Liver (tissue), 3 donors: ENCODE measurements at regions not wholly inside any gene's neighbourhood (a gene's known extent, or its start where the extent isn't known, plus 50 kb on each side); places are given as distances from the start of the nearest gene placed in this dataset.

Experiments
- EGR1 ChIP-seq, 2 donors: IDR thresholded peaks; 2 replicates each; pipeline ENCODE4 v1.6.1; 2016 to 2018; ENCODE audit warnings: antibody characterized with exemption in 2 of 2, low read depth in 2 of 2
- GABPA ChIP-seq, 2 donors: IDR thresholded peaks in 1 of 2; conservative IDR thresholded peaks in 1 of 2; 2 replicates each; pipeline ENCODE4 v1.6.1; 2016; ENCODE audit warnings: antibody characterized with exemption in 2 of 2, mild to moderate bottlenecking in 1 of 2, moderate library complexity in 1 of 2
- HNF4A ChIP-seq, 2 donors: conservative IDR thresholded peaks; 2 replicates each; pipeline ENCODE4 v1.6.1; 2016; ENCODE audit warnings: antibody characterized with exemption in 2 of 2, mild to moderate bottlenecking in 2 of 2
- JUND ChIP-seq, 2 donors: IDR thresholded peaks; 2 replicates each; pipeline ENCODE4 v1.6.1; 2016; ENCODE audit warnings: antibody characterized with exemption in 2 of 2
- RAD21 ChIP-seq, 2 donors: IDR thresholded peaks; 2 replicates each; pipeline ENCODE4 v1.6.1; 2016; ENCODE audit warnings: antibody characterized with exemption in 2 of 2, mild to moderate bottlenecking in 2 of 2
- SP1 ChIP-seq: IDR thresholded peaks from 2 replicates; pipeline ENCODE4 v1.6.1; 2018; ENCODE audit warnings: antibody characterized with exemption, mild to moderate bottlenecking
- TAF1 ChIP-seq: conservative IDR thresholded peaks from 2 replicates; pipeline ENCODE4 v1.6.1; 2016; ENCODE audit warnings: antibody characterized with exemption, mild to moderate bottlenecking
- YY1 ChIP-seq: IDR thresholded peaks from 2 replicates; pipeline ENCODE4 v1.6.1; 2016; ENCODE audit warnings: antibody characterized with exemption, mild to moderate bottlenecking
- TF ChIP-seq, protein P1 (sequence below): IDR thresholded peaks from 2 replicates; pipeline ENCODE4 v1.6.1; 2016; ENCODE audit warnings: antibody characterized with exemption
- TF ChIP-seq, protein P2 (sequence below): fragments of 150-350 bp; IDR thresholded peaks from 2 replicates; pipeline ENCODE4 v1.5.1; 2017; ENCODE audit warnings: improper control_type of control experiment, low read depth, low read length; ENCODE audit not compliant: missing input control
- TF ChIP-seq, protein P3 (sequence below): IDR thresholded peaks from 2 replicates; pipeline ENCODE4 v1.6.1; 2016; ENCODE audit warnings: antibody characterized with exemption, mild to moderate bottlenecking
- TF ChIP-seq, protein P4 (sequence below): IDR thresholded peaks from 2 replicates; pipeline ENCODE4 v1.6.1; 2016; ENCODE audit warnings: antibody characterized with exemption
- TF ChIP-seq, protein P5 (sequence below): IDR thresholded peaks from 2 replicates; pipeline ENCODE4 v1.6.1; 2016; ENCODE audit warnings: antibody characterized with exemption
- donor health status: healthy.
- donor health status: healthy.

DNA sequence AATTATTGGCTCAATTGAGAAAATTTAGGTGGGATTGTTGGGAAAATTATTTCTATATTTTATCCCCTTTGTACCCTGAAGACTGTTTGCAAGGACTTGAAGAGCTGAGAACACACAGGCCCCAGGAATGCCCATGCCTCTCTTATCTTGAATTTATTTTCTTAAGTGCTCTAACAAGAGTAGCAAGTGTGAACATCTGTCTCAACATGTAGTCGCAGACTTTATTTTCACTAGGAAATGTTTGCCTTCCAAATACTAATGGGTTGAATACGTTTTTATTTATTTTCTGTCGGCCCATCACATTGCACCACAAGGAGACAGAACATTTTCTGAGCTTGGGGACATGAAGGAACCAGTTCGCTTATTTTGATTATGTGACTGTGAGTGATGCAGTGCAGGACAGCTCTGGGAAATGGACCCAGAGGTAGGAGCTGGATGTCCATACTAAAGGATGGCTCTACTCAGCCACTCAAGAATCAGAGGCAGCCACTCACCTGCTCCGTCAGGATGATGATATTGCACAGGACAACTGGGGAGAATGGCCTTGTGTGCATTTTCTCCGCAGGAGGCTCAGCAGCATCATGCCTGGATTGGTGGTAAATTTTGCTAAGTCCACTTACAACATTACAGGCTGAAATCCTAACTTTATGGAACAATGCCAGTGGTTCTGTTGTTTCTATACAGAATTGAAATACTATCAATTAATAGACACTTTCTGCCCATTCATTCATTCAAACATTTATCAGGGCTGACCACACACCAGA, 332.7 kb downstream of the FGFR2 start:
- TF ChIP-seq TAF1 = no peak
- no peak for TF ChIP-seq SP1
- TF ChIP-seq, protein P1, sequence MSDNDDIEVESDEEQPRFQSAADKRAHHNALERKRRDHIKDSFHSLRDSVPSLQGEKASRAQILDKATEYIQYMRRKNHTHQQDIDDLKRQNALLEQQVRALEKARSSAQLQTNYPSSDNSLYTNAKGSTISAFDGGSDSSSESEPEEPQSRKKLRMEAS = no peak
- TF ChIP-seq, protein P2, sequence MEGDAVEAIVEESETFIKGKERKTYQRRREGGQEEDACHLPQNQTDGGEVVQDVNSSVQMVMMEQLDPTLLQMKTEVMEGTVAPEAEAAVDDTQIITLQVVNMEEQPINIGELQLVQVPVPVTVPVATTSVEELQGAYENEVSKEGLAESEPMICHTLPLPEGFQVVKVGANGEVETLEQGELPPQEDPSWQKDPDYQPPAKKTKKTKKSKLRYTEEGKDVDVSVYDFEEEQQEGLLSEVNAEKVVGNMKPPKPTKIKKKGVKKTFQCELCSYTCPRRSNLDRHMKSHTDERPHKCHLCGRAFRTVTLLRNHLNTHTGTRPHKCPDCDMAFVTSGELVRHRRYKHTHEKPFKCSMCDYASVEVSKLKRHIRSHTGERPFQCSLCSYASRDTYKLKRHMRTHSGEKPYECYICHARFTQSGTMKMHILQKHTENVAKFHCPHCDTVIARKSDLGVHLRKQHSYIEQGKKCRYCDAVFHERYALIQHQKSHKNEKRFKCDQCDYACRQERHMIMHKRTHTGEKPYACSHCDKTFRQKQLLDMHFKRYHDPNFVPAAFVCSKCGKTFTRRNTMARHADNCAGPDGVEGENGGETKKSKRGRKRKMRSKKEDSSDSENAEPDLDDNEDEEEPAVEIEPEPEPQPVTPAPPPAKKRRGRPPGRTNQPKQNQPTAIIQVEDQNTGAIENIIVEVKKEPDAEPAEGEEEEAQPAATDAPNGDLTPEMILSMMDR = no peak
- no peak for TF ChIP-seq RAD21 (IDR thresholded peaks at IDR 0.05)
- TF ChIP-seq YY1 = no peak
- TF ChIP-seq GABPA (IDR thresholded peaks at IDR 0.05 in 1 of 2, conservative IDR thresholded peaks at IDR 0.05 in 1 of 2) = no peak
- no peak for TF ChIP-seq EGR1 (IDR thresholded peaks at IDR 0.05; ENCODE audit: low read depth in 2 of 2)
- TF ChIP-seq, protein P3, sequence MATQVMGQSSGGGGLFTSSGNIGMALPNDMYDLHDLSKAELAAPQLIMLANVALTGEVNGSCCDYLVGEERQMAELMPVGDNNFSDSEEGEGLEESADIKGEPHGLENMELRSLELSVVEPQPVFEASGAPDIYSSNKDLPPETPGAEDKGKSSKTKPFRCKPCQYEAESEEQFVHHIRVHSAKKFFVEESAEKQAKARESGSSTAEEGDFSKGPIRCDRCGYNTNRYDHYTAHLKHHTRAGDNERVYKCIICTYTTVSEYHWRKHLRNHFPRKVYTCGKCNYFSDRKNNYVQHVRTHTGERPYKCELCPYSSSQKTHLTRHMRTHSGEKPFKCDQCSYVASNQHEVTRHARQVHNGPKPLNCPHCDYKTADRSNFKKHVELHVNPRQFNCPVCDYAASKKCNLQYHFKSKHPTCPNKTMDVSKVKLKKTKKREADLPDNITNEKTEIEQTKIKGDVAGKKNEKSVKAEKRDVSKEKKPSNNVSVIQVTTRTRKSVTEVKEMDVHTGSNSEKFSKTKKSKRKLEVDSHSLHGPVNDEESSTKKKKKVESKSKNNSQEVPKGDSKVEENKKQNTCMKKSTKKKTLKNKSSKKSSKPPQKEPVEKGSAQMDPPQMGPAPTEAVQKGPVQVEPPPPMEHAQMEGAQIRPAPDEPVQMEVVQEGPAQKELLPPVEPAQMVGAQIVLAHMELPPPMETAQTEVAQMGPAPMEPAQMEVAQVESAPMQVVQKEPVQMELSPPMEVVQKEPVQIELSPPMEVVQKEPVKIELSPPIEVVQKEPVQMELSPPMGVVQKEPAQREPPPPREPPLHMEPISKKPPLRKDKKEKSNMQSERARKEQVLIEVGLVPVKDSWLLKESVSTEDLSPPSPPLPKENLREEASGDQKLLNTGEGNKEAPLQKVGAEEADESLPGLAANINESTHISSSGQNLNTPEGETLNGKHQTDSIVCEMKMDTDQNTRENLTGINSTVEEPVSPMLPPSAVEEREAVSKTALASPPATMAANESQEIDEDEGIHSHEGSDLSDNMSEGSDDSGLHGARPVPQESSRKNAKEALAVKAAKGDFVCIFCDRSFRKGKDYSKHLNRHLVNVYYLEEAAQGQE = no peak
- TF ChIP-seq, protein P4, sequence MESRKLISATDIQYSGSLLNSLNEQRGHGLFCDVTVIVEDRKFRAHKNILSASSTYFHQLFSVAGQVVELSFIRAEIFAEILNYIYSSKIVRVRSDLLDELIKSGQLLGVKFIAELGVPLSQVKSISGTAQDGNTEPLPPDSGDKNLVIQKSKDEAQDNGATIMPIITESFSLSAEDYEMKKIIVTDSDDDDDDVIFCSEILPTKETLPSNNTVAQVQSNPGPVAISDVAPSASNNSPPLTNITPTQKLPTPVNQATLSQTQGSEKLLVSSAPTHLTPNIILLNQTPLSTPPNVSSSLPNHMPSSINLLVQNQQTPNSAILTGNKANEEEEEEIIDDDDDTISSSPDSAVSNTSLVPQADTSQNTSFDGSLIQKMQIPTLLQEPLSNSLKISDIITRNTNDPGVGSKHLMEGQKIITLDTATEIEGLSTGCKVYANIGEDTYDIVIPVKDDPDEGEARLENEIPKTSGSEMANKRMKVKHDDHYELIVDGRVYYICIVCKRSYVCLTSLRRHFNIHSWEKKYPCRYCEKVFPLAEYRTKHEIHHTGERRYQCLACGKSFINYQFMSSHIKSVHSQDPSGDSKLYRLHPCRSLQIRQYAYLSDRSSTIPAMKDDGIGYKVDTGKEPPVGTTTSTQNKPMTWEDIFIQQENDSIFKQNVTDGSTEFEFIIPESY = no peak
- TF ChIP-seq HNF4A (conservative IDR thresholded peaks at IDR 0.05) = no peak
- TF ChIP-seq, protein P5, sequence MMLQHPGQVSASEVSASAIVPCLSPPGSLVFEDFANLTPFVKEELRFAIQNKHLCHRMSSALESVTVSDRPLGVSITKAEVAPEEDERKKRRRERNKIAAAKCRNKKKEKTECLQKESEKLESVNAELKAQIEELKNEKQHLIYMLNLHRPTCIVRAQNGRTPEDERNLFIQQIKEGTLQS = no peak
- no peak for TF ChIP-seq JUND (IDR thresholded peaks at IDR 0.05)
